ENCODE measurements at regions not wholly inside any gene's neighbourhood (a gene's known extent, or its start where the extent isn't known, plus 50 kb on each side); places are given as distances from the start of the nearest gene placed in this dataset.

DNA sequence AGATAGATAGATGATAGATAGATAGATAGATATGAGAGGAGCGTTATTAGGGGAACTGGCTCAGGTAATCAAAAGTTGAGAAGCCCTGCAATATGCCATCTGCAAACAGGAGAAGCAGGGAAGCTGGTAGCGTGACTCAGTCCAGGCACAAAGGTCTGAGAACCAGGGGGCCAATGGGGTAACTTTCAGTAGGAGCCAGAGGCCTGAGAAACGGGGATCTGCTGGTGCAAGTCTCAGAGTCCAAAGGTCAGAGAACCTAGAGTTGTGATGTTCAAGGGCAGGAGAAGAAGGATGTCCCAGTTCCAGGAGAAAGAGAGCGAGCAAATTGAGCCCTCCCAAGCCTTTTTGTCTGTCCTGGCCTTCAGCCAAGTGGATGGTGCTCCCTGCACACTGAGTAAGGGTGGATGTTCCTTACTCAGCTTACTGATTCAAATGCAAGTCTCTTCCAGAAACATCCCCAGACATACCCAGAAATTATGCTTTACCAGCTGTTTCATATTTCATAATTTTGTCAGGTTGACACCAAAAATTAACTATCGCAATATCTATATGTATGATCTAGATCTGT, 52.5 kb upstream of the SLC22A11 start:
- H3K27me3 ChIP-seq (ENCODE audit: insufficient read depth, poor library complexity, severe bottlenecking): no peaks in the 10 kb centered on the region
- no peak overlapping the region for H3K27ac ChIP-seq (ENCODE audit: poor library complexity, severe bottlenecking)
- H3K9me3 ChIP-seq (ENCODE audit: severe bottlenecking): no peaks in the 10 kb centered on the region
- H3K4me1 ChIP-seq (ENCODE audit: insufficient read depth, poor library complexity, severe bottlenecking): peaks cover 8% of the 10 kb centered on the region
- no peak overlapping the region for H3K4me3 ChIP-seq (ENCODE audit: severe bottlenecking)
- ATAC-seq (ENCODE audit: low read depth): no peak
- H3K36me3 ChIP-seq (ENCODE audit: low read depth): no peaks in the 10 kb centered on the region
- TF ChIP-seq, protein P1, sequence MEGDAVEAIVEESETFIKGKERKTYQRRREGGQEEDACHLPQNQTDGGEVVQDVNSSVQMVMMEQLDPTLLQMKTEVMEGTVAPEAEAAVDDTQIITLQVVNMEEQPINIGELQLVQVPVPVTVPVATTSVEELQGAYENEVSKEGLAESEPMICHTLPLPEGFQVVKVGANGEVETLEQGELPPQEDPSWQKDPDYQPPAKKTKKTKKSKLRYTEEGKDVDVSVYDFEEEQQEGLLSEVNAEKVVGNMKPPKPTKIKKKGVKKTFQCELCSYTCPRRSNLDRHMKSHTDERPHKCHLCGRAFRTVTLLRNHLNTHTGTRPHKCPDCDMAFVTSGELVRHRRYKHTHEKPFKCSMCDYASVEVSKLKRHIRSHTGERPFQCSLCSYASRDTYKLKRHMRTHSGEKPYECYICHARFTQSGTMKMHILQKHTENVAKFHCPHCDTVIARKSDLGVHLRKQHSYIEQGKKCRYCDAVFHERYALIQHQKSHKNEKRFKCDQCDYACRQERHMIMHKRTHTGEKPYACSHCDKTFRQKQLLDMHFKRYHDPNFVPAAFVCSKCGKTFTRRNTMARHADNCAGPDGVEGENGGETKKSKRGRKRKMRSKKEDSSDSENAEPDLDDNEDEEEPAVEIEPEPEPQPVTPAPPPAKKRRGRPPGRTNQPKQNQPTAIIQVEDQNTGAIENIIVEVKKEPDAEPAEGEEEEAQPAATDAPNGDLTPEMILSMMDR (IDR thresholded peaks at IDR 0.05; ENCODE audit: poor library complexity, severe bottlenecking): no peak
- no peak for DNase-seq (ENCODE audit: low spot score)

DNA sequence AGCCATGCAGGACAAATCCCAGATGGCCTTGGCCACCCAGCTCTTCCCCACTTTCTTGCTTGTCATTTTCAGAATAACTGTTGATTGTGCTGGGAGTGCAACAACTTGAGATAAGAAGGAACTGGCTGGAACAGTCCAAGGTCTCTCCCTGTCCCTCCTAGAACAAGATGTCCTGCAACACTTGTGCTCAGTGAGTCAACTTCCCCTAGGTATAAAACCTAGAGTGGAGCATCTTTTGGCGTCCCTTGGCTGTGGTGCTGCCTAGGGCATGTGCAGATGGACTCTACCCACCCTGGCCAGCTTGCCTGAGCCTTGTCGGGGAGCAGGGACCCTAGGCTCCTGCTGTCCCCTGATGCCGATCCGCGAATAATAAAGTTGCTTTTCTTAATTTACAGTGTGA, 50.7 kb upstream of the SLC22A11 start:
- DNase-seq (ENCODE audit: low spot score) (no peak), ATAC-seq (ENCODE audit: low read depth) (no peak)
- Histone ChIP-seq H3K27me3 (ENCODE audit: insufficient read depth, poor library complexity, severe bottlenecking) (no peaks in the 10 kb centered on the region), H3K36me3 (ENCODE audit: low read depth) (no peaks in the 10 kb centered on the region), H3K9me3 (ENCODE audit: severe bottlenecking) (no peaks in the 10 kb centered on the region), H3K27ac (ENCODE audit: poor library complexity, severe bottlenecking) (no peak overlapping the region), H3K4me3 (ENCODE audit: severe bottlenecking) (no peak overlapping the region), H3K4me1 (ENCODE audit: insufficient read depth, poor library complexity, severe bottlenecking) (peaks cover 4% of the 10 kb centered on the region)
- TF ChIP-seq, protein P1 (IDR thresholded peaks at IDR 0.05; ENCODE audit: poor library complexity, severe bottlenecking): no peak

All from RWPE2 (cell line).